ENCODE measurements at regions not wholly inside any gene's neighbourhood (a gene's known extent, or its start where the extent isn't known, plus 50 kb on each side); places are given as distances from the start of the nearest gene placed in this dataset.
"Not testable (repeated sequence)": the region's sequence is repeated elsewhere in the genome, so short reads cannot be mapped to it uniquely, and the experiment has no call there.

- Histone ChIP-seq H3K4me3 (no peak overlapping the region), H3K9me3 (no peaks in the 10 kb centered on the region), H3K27me3 (no peaks in the 10 kb centered on the region), H3K4me1 (peaks cover 10 to 21% of the 10 kb centered on the region in 2 donors), H3K27ac (peak overlapping the region; percentile 69 to 80), H3K36me3 (no peaks in the 10 kb centered on the region)
- peak in 1 of 2 donors; percentile 34 for DNase-seq
- no peak for TF ChIP-seq CTCF (IDR thresholded peaks at IDR 0.05)
- no peak for TF ChIP-seq POLR2A (IDR thresholded peaks at IDR 0.05)
- intact Hi-C loops (cut with DNase I; ENCODE audit: low total_unique reads): no loop called here
Observed at GRCh38 chr20:48129345-48129942, 344.2 kb upstream of the SULF2 start.

GRCh38 chr20:48128436-48128835 is 343.2 kb upstream of the SULF2 start:
- Histone ChIP-seq H3K9me3 (no peaks in the 10 kb centered on the region), H3K4me1 (peaks cover 10 to 21% of the 10 kb centered on the region in 2 donors), H3K27ac (peak overlapping the region in 1 of 2 donors; percentile 80), H3K36me3 (no peaks in the 10 kb centered on the region), H3K4me3 (no peak overlapping the region), H3K27me3 (no peaks in the 10 kb centered on the region)
- DNase-seq: no peak
- intact Hi-C loops (cut with DNase I; ENCODE audit: low total_unique reads): no loop called here
- TF ChIP-seq CTCF (IDR thresholded peaks at IDR 0.05) (no peak), POLR2A (IDR thresholded peaks at IDR 0.05) (no peak)

DNA sequence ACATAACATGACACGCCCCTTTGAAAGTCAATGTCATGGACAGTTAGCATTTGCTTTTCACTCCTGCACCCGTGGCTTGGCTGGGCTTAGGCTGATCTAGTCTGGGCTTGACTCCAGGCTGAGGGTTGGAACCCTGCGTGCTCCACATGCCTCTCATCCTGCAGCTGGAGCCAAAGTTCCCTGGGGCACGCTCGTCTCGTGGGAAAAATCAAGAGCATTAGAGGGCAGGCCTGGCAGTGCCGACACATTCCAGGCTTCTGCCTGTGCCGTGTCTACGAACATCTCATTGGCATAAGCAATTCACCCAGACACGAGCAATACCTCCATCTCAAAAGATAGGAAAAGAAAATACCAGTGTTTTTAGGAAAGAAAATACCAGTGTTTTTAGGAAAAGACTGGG is 342.7 kb upstream of the SULF2 start:
- H3K9me3 ChIP-seq; H3K27me3 ChIP-seq; H3K36me3 ChIP-seq; intact Hi-C loops (cut with DNase I; ENCODE audit: low total_unique reads); H3K4me3 ChIP-seq: not testable (repeated sequence)
- DNase-seq: peak in 1 of 2 donors; percentile 34
- H3K27ac ChIP-seq: peak overlapping the region in 1 of 2 donors; percentile 80
- H3K4me1 ChIP-seq: peaks cover 10 to 21% of the 10 kb centered on the region in 2 donors

DNA sequence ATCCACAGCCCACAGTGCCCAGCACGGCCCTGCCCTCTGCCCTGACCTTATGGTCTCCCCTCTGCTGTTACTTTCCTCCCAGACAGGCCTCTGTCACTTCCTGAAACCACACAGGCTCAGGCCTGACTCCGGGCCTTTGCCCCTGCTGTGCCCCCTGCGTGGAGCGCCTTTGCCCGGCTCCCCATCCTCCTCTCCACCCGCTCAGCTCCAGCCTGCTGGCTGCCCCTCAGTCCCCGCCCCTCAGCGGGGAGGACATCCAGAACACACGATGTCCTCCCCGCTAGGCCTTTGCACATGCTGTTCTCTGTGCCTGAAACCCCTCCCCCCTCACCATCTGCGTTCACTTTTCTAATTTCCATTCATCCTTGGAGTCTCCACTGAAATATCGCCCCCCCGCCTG is 341.9 kb upstream of the SULF2 start:
- H3K27me3 ChIP-seq; intact Hi-C loops (cut with DNase I; ENCODE audit: low total_unique reads); H3K27ac ChIP-seq; H3K4me3 ChIP-seq; H3K36me3 ChIP-seq; DNase-seq; H3K9me3 ChIP-seq: not testable (repeated sequence)
- H3K4me1 ChIP-seq: peaks cover 10 to 21% of the 10 kb centered on the region in 2 donors

- no peak overlapping the region for H3K27ac ChIP-seq
- H3K9me3 ChIP-seq: no peaks in the 10 kb centered on the region
- no peaks in the 10 kb centered on the region for H3K36me3 ChIP-seq
- TF ChIP-seq POLR2A (IDR thresholded peaks at IDR 0.05) (no peak), CTCF (IDR thresholded peaks at IDR 0.05) (no peak)
- DNase-seq: no peak
- H3K4me3 ChIP-seq: no peak overlapping the region
- H3K4me1 ChIP-seq: peaks cover 10 to 18% of the 10 kb centered on the region in 2 donors
- intact Hi-C loops (cut with DNase I; ENCODE audit: low total_unique reads): no loop called here
- H3K27me3 ChIP-seq: no peaks in the 10 kb centered on the region
Observed at GRCh38 chr20:48126227-48126740, 341.0 kb upstream of the SULF2 start.

- Histone ChIP-seq H3K27ac (no peak overlapping the region), H3K36me3 (no peaks in the 10 kb centered on the region), H3K27me3 (no peaks in the 10 kb centered on the region), H3K4me3 (no peak overlapping the region), H3K4me1 (peaks cover 10% of the 10 kb centered on the region in 2 donors), H3K9me3 (no peaks in the 10 kb centered on the region)
- intact Hi-C loops (cut with DNase I; ENCODE audit: low total_unique reads): no loop called here
- no peak for DNase-seq
- no peak for TF ChIP-seq CTCF (IDR thresholded peaks at IDR 0.05)
- no peak for TF ChIP-seq POLR2A (IDR thresholded peaks at IDR 0.05)
Observed at GRCh38 chr20:48124960-48125359, 339.7 kb upstream of the SULF2 start.
